Body of pancreas (tissue), 4 donors: ENCODE measurements at regions not wholly inside any gene's neighbourhood (a gene's known extent, or its start where the extent isn't known, plus 50 kb on each side); places are given as distances from the start of the nearest gene placed in this dataset.

ENCODE experiments used
- POLR2A ChIP-seq, 3 donors: fragments of 450-650 bp; IDR thresholded peaks; one replicate each; pipeline ENCODE4 v1.6.1; 2016; ENCODE audit warnings: antibody characterized with exemption in 3 of 3, mild to moderate bottlenecking in 2 of 3
- TF ChIP-seq, protein P1 (sequence below), 7 experiments: fragments of 450-650 bp in 4 of 7; fragments of 200-600 bp in 3 of 7; sonication (generic) in 3 of 7; IDR thresholded peaks; one replicate each; pipeline ENCODE4 v1.5.1; 2016 to 2019; ENCODE audit warnings: antibody characterized with exemption in 7 of 7

DNA sequence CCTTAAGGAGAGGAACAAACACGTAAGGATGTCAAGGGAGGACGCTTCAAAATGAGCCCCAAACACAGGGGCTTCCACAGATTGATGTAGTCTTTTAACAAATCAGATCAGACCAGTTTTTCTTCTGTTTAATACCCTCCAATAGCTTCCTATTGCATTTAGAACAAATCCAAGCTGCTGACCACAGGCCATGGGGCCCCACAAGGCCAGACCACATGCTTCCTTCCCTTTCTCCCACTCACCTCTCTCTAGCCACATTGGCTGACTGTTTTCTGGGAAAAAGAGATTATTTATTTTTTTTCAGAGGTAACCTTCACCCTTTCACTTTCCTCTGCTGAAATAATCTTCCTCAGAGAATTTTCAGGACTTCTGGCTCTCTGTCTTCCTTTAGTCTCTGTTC, 380.6 kb downstream of the SIPA1L2 start:
- TF ChIP-seq, protein P1, sequence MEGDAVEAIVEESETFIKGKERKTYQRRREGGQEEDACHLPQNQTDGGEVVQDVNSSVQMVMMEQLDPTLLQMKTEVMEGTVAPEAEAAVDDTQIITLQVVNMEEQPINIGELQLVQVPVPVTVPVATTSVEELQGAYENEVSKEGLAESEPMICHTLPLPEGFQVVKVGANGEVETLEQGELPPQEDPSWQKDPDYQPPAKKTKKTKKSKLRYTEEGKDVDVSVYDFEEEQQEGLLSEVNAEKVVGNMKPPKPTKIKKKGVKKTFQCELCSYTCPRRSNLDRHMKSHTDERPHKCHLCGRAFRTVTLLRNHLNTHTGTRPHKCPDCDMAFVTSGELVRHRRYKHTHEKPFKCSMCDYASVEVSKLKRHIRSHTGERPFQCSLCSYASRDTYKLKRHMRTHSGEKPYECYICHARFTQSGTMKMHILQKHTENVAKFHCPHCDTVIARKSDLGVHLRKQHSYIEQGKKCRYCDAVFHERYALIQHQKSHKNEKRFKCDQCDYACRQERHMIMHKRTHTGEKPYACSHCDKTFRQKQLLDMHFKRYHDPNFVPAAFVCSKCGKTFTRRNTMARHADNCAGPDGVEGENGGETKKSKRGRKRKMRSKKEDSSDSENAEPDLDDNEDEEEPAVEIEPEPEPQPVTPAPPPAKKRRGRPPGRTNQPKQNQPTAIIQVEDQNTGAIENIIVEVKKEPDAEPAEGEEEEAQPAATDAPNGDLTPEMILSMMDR (IDR thresholded peaks at IDR 0.05): no peak
- no peak for TF ChIP-seq POLR2A (IDR thresholded peaks at IDR 0.05)
